Esophagus muscularis mucosa (tissue), 4 donors: ENCODE measurements at regions not wholly inside any gene's neighbourhood (a gene's known extent, or its start where the extent isn't known, plus 50 kb on each side); places are given as distances from the start of the nearest gene placed in this dataset.
"Not testable (repeated sequence)": the region's sequence is repeated elsewhere in the genome, so short reads cannot be mapped to it uniquely, and the experiment has no call there.

Experiments
- DNase-seq: peaks from one replicate; pipeline ENCODE4 v3.0.0-alpha.2; 2017; ENCODE audit errors: extremely low spot score
- H3K27ac ChIP-seq, 4 donors: fragments of 200-600 bp; sonication (generic); replicated peaks in 1 of 4; 1 replicate in 3 of 4; 2 replicates in 1 of 4; pipeline ENCODE4 v1.5.1; 2016 to 2019; ENCODE audit warnings: mild to moderate bottlenecking in 1 of 4
- H3K27me3 ChIP-seq, 4 donors: fragments of 200-600 bp; sonication (generic); one replicate each; pipeline versions ENCODE4 v1.5.1 to v1.6.0; 2016 to 2019
- H3K36me3 ChIP-seq, 4 donors: fragments of 200-600 bp; sonication (generic); one replicate each; pipeline ENCODE4 v1.5.1; 2016 to 2019
- H3K4me1 ChIP-seq, 4 donors: fragments of 200-600 bp; sonication (generic); one replicate each; pipeline ENCODE4 v1.5.1; 2016 to 2019
- H3K4me3 ChIP-seq, 4 donors: fragments of 200-600 bp; sonication (generic); 1 replicate in 2 of 4; 2 replicates in 2 of 4; pipeline ENCODE4 v1.5.1; 2016 to 2019; ENCODE audit warnings: mild to moderate bottlenecking in 4 of 4, moderate library complexity in 1 of 4
- H3K9me3 ChIP-seq, 4 donors: fragments of 200-600 bp; sonication (generic); 1 replicate in 3 of 4; 2 replicates in 1 of 4; pipeline ENCODE4 v1.5.1; 2016 to 2019
- CTCF ChIP-seq, 3 experiments: fragments of 200-600 bp in 2 of 3; fragments of 450-650 bp in 1 of 3; sonication (generic) in 2 of 3; IDR thresholded peaks; one replicate each; pipeline ENCODE4 v1.5.1; 2017 to 2019; ENCODE audit warnings: antibody characterized with exemption in 3 of 3, mild to moderate bottlenecking in 2 of 3, moderate library complexity in 1 of 3
- EP300 ChIP-seq: sonication (generic); formaldehyde crosslinking; IDR thresholded peaks from one replicate; pipeline ENCODE4 v1.6.1; 2017; ENCODE audit warnings: antibody characterized with exemption
- POLR2A ChIP-seq: fragments of 450-650 bp; IDR thresholded peaks from one replicate; pipeline ENCODE4 v1.6.1; 2017; ENCODE audit warnings: antibody characterized with exemption, moderate library complexity, mild to moderate bottlenecking, low read depth
- POLR2AphosphoS5 ChIP-seq, 2 donors: sonication (generic); formaldehyde crosslinking; IDR thresholded peaks; one replicate each; pipeline ENCODE4 v1.6.1; 2017; ENCODE audit warnings: antibody characterized with exemption in 2 of 2
- WGBS: methylation state at CpG from one replicate; pipeline ENCODE4 v1.1.5; 2018; 5-methylcytosine and 5-hydroxymethylcytosine counted together
- intact Hi-C: fragments of 100-400 bp; cut with DNase I; formaldehyde crosslinking; loops from one replicate; pipeline ENCODE4 v1.15.1; 2023

- H3K27me3 ChIP-seq = no peaks in the 10 kb centered on the region
- H3K27ac ChIP-seq = no peak overlapping the region
- H3K36me3 ChIP-seq = no peaks in the 10 kb centered on the region
- DNase-seq = no peak
- WGBS = 95% methylated on average over 2 of the region's 2 CpGs
- no peak for TF ChIP-seq EP300
- no peaks in the 10 kb centered on the region for H3K9me3 ChIP-seq
- no peak overlapping the region for H3K4me3 ChIP-seq
- intact Hi-C loops = no loop called here
- no peaks in the 10 kb centered on the region for H3K4me1 ChIP-seq
Measured at GRCh38 chr13:86608701-86609100, 809.5 kb upstream of the SLITRK6 start.

GRCh38 chr13:86633346-86633745 lies 834.1 kb upstream of the SLITRK6 start:
- WGBS = 75% methylated on average over 3 of the region's 3 CpGs
- H3K27ac ChIP-seq = no peak overlapping the region

GRCh38 chr13:86651171-86651570 lies 852.0 kb upstream of the SLITRK6 start:
- intact Hi-C loops, H3K4me1 ChIP-seq, H3K27me3 ChIP-seq, H3K9me3 ChIP-seq, DNase-seq, H3K36me3 ChIP-seq, H3K4me3 ChIP-seq, H3K27ac ChIP-seq: not testable (repeated sequence)
- WGBS = 62% methylated on average over 4 of the region's 5 CpGs

More at GRCh38 chr13:86633346-86633745, 834.1 kb upstream of the SLITRK6 start:
- DNase-seq = no peak
- TF ChIP-seq CTCF (IDR thresholded peaks at IDR 0.05) (no peak), POLR2AphosphoS5 (IDR thresholded peaks at IDR 0.05) (no peak), EP300 (no peak), POLR2A (no peak)
- Histone ChIP-seq H3K27me3 (no peaks in the 10 kb centered on the region), H3K4me3 (no peak overlapping the region), H3K36me3 (no peaks in the 10 kb centered on the region), H3K9me3 (no peaks in the 10 kb centered on the region), H3K4me1 (no peaks in the 10 kb centered on the region)
- intact Hi-C loops = no loop called here

GRCh38 chr13:86653009-86653408 lies 853.8 kb upstream of the SLITRK6 start:
- H3K36me3 ChIP-seq = no peaks in the 10 kb centered on the region
- intact Hi-C loops = no loop called here
- no peak overlapping the region for H3K27ac ChIP-seq
- no peaks in the 10 kb centered on the region for H3K4me1 ChIP-seq
- no peak for TF ChIP-seq POLR2A
- TF ChIP-seq EP300 = no peak
- no peak for TF ChIP-seq CTCF (IDR thresholded peaks at IDR 0.05)
- no peak for TF ChIP-seq POLR2AphosphoS5 (IDR thresholded peaks at IDR 0.05)
- DNase-seq = no peak
- no peak overlapping the region for H3K4me3 ChIP-seq
- H3K27me3 ChIP-seq = no peaks in the 10 kb centered on the region
- no peaks in the 10 kb centered on the region for H3K9me3 ChIP-seq

- Histone ChIP-seq H3K27ac (no peak overlapping the region), H3K9me3 (no peaks in the 10 kb centered on the region), H3K4me3 (no peak overlapping the region), H3K4me1 (no peaks in the 10 kb centered on the region), H3K27me3 (no peaks in the 10 kb centered on the region), H3K36me3 (no peaks in the 10 kb centered on the region)
- WGBS = 87% methylated on average over 3 of the region's 3 CpGs
- intact Hi-C loops = no loop called here
- DNase-seq = no peak
- TF ChIP-seq CTCF (IDR thresholded peaks at IDR 0.05) (no peak), EP300 (no peak), POLR2A (no peak), POLR2AphosphoS5 (IDR thresholded peaks at IDR 0.05) (no peak)
Measured at GRCh38 chr13:86655561-86655960, 856.3 kb upstream of the SLITRK6 start.

GRCh38 chr13:86660090-86660489 lies 860.9 kb upstream of the SLITRK6 start:
- Histone ChIP-seq H3K4me1 (no peaks in the 10 kb centered on the region), H3K9me3 (peaks cover 0 to 10% (median 5%) of the 10 kb centered on the region in 4 donors), H3K36me3 (no peaks in the 10 kb centered on the region), H3K4me3 (no peak overlapping the region), H3K27me3 (no peaks in the 10 kb centered on the region), H3K27ac (no peak overlapping the region)
- DNase-seq = no peak
- TF ChIP-seq EP300 (no peak), POLR2A (no peak), POLR2AphosphoS5 (IDR thresholded peaks at IDR 0.05) (no peak), CTCF (IDR thresholded peaks at IDR 0.05) (no peak)
- intact Hi-C loops = no loop called here
- 75% methylated on average over 1 of the region's 1 CpG for WGBS
